Uterus (tissue), 3 donors: ENCODE measurements at regions not wholly inside any gene's neighbourhood (a gene's known extent, or its start where the extent isn't known, plus 50 kb on each side); places are given as distances from the start of the nearest gene placed in this dataset.

Experiments used
- DNase-seq, 2 donors: peaks; one replicate each; pipeline ENCODE4 v3.0.0-alpha.2; 2019 to 2020
- H3K27ac ChIP-seq, 2 donors: fragments of 200-600 bp; sonication (generic); 1 replicate in 1 of 2; 2 replicates in 1 of 2; pipeline ENCODE4 v1.5.1; 2016 to 2018
- H3K27me3 ChIP-seq, 2 donors: fragments of 200-600 bp; sonication (generic); one replicate each; pipeline ENCODE4 v1.5.1; 2018 to 2019; ENCODE audit warnings: control low read depth in 1 of 2
- H3K36me3 ChIP-seq, 2 donors: fragments of 200-600 bp; sonication (generic); one replicate each; pipeline ENCODE4 v1.5.1; 2019; ENCODE audit warnings: control low read depth in 1 of 2
- H3K4me1 ChIP-seq, 2 donors: fragments of 200-600 bp; sonication (generic); one replicate each; pipeline ENCODE4 v1.5.1; 2018 to 2019; ENCODE audit warnings: control low read depth in 1 of 2
- H3K4me3 ChIP-seq, 2 donors: fragments of 200-600 bp; sonication (generic); 1 replicate in 1 of 2; 2 replicates in 1 of 2; pipeline ENCODE4 v1.5.1; 2018 to 2019; ENCODE audit warnings: mild to moderate bottlenecking in 1 of 2
- H3K9me3 ChIP-seq, 2 donors: fragments of 200-600 bp; sonication (generic); one replicate each; pipeline ENCODE4 v1.5.1; 2019; ENCODE audit warnings: control low read depth in 1 of 2
- POLR2A ChIP-seq, 2 donors: fragments of 450-650 bp; IDR thresholded peaks; one replicate each; pipeline ENCODE4 v1.6.1; 2016; ENCODE audit warnings: antibody characterized with exemption in 2 of 2, mild to moderate bottlenecking in 1 of 2, moderate library complexity in 1 of 2
- intact Hi-C: fragments of 100-400 bp; cut with DNase I; formaldehyde crosslinking; loops from one replicate; pipeline ENCODE4 v1.15.1; 2023; ENCODE audit warnings: low total_unique reads
- TF ChIP-seq, protein P1 (sequence below), 4 experiments: fragments of 200-600 bp in 2 of 4; fragments of 450-650 bp in 2 of 4; sonication (generic) in 2 of 4; IDR thresholded peaks; one replicate each; pipeline ENCODE4 v1.5.1; 2016 to 2019; ENCODE audit warnings: antibody characterized with exemption in 4 of 4, mild to moderate bottlenecking in 2 of 4, moderate library complexity in 1 of 4
- donor health status: DM: yes; HTN: yes; CAD: no.

DNA sequence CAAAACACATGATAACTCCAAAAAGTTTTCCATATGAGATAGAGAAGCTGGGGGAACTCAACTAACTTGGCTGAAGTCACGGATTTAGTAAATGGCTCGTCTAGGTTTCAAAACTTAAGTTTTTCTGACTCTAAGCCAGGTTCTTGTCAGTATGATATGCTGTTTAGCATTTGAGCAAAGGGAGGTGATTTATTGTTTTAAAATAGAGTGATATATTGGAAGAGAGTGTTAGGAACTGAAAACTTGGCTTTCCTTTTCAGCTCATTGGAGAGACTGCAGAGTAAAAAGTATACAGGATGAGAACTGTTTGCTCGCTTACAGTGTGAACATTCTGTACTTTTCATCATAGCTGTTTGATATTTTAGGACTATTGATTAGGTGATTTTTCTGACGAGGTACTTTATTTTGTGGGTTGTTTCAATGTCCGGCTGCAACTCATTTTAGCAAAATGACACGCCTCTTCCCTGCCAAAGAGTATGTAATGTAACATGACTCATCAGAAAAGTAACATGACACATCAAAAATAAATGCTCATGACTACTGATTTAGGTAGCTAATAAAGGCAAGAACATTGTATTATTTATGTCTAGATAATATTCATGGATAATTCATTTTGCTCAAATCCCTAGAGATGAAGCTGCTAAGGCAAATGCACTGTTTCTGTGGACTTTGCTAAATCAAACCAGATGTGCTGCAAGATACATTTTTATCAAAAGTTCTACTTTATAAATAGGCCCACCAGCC is 355.1 kb downstream of the GPATCH2 start:
- intact Hi-C loops = no loop called here
- no peaks in the 10 kb centered on the region for H3K27me3 ChIP-seq
- TF ChIP-seq POLR2A (IDR thresholded peaks at IDR 0.05) = no peak
- TF ChIP-seq, protein P1, sequence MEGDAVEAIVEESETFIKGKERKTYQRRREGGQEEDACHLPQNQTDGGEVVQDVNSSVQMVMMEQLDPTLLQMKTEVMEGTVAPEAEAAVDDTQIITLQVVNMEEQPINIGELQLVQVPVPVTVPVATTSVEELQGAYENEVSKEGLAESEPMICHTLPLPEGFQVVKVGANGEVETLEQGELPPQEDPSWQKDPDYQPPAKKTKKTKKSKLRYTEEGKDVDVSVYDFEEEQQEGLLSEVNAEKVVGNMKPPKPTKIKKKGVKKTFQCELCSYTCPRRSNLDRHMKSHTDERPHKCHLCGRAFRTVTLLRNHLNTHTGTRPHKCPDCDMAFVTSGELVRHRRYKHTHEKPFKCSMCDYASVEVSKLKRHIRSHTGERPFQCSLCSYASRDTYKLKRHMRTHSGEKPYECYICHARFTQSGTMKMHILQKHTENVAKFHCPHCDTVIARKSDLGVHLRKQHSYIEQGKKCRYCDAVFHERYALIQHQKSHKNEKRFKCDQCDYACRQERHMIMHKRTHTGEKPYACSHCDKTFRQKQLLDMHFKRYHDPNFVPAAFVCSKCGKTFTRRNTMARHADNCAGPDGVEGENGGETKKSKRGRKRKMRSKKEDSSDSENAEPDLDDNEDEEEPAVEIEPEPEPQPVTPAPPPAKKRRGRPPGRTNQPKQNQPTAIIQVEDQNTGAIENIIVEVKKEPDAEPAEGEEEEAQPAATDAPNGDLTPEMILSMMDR (IDR thresholded peaks at IDR 0.05) = no peak
- H3K27ac ChIP-seq = no peak overlapping the region
- no peaks in the 10 kb centered on the region for H3K36me3 ChIP-seq
- DNase-seq = no peak
- H3K9me3 ChIP-seq = no peaks in the 10 kb centered on the region
- no peaks in the 10 kb centered on the region for H3K4me1 ChIP-seq
- no peak overlapping the region for H3K4me3 ChIP-seq

DNA sequence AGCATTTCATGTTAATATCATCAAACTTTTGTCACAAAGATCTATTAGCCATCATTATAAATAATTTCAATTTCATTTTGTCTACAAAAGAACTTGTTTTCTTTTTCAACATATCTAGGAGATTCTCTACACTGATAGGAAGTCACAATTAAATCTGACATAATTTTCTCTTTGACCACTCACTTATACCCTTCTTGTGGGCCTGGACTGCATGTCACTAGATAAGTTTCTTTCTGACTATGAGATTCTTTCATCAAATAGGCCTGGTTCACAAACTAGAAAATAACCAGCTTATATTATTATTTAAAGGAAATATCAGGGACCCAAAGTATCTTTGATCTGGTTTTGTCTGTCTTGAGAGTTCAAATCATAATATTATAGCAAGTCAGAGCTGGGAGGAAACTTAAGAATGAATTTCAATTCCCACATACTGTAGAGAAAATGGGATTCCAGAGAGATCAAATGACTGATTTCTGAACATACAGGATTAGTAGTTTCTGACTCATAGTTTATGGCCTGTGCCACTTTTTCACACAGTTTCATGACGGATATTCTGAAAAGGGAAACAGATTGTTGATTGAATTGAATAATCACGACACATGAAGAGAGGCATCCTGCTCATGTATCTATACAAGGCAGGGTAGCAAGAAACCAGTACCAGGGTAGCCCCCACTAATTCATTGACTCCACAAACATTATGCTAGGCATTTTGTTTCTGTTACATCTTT is 355.8 kb downstream of the GPATCH2 start:
- no peak overlapping the region for H3K27ac ChIP-seq
- no peaks in the 10 kb centered on the region for H3K27me3 ChIP-seq
- no peaks in the 10 kb centered on the region for H3K9me3 ChIP-seq
- no peak overlapping the region for H3K4me3 ChIP-seq
- TF ChIP-seq, protein P1 (IDR thresholded peaks at IDR 0.05) = no peak
- TF ChIP-seq POLR2A (IDR thresholded peaks at IDR 0.05) = no peak
- no peaks in the 10 kb centered on the region for H3K36me3 ChIP-seq
- no peaks in the 10 kb centered on the region for H3K4me1 ChIP-seq
- DNase-seq = no peak
- intact Hi-C loops = no loop called here

DNA sequence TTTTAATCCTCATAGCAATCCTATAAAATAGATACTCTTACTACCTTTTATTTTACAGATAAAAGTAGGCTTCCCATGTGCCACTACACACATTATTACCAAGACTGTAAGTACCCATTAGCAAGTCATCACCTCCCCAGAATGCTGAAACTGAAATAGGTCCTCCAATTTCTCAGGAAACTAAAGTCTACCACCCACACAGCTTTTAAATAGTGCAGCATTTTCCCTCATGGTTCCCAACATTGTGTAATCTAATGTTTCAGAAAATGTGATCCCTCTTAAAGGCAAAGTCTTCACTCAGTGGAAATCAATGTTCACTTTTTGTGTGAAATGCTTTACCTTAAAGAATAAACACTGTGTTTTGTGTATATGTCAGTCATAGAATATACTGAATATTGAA is 356.5 kb downstream of the GPATCH2 start:
- H3K9me3 ChIP-seq = no peaks in the 10 kb centered on the region
- intact Hi-C loops = no loop called here
- no peaks in the 10 kb centered on the region for H3K4me1 ChIP-seq
- no peaks in the 10 kb centered on the region for H3K36me3 ChIP-seq
- H3K27me3 ChIP-seq = no peaks in the 10 kb centered on the region
- no peak overlapping the region for H3K27ac ChIP-seq
- no peak for DNase-seq
- no peak overlapping the region for H3K4me3 ChIP-seq
- TF ChIP-seq, protein P1 (IDR thresholded peaks at IDR 0.05) = no peak
- TF ChIP-seq POLR2A (IDR thresholded peaks at IDR 0.05) = no peak

DNA sequence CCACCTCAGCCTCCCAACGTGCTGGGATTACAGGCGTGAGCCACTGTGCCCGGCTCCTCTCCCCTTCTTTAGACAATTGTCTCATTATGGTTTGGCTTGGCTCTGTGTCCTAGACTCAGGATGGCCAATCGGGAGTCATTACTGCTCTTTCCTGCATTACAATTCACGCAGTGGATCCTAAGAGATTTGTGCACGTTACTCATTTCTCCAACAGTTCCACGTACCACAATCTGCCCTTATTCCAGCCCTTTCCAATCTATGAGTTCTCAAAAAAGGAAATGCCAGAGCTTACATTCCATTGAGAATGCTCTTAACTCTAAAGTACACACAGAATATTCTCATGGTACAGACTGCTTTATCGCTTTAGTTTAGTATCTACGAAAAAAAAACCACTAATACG is 357.0 kb downstream of the GPATCH2 start:
- no peak overlapping the region for H3K4me3 ChIP-seq
- H3K36me3 ChIP-seq = no peaks in the 10 kb centered on the region
- TF ChIP-seq POLR2A (IDR thresholded peaks at IDR 0.05) = no peak
- TF ChIP-seq, protein P1 (IDR thresholded peaks at IDR 0.05) = no peak
- no peaks in the 10 kb centered on the region for H3K4me1 ChIP-seq
- H3K27me3 ChIP-seq = no peaks in the 10 kb centered on the region
- intact Hi-C loops = no loop called here
- DNase-seq = no peak
- H3K27ac ChIP-seq = no peak overlapping the region
- H3K9me3 ChIP-seq = no peaks in the 10 kb centered on the region

DNA sequence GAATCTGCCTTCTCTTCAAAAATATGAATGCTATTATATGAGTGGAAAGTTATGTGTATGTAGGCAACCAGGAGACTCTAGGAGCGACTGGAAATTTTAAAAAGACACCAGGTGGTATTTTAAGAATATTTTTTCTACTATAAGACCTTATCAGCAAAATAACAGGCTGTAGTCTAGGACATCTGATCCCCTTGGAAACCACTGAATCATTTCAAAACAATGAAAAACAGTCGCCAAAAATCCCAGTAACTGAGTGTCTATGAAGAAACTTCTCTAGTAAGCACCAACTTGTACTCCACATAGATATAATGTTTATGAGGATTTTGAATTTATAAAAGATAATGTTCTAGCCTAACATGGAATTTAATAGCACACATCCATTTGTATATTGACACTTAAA is 358.5 kb downstream of the GPATCH2 start:
- H3K9me3 ChIP-seq = no peaks in the 10 kb centered on the region
- no peaks in the 10 kb centered on the region for H3K4me1 ChIP-seq
- H3K4me3 ChIP-seq = no peak overlapping the region
- H3K36me3 ChIP-seq = no peaks in the 10 kb centered on the region
- no peak for TF ChIP-seq POLR2A (IDR thresholded peaks at IDR 0.05)
- TF ChIP-seq, protein P1 (IDR thresholded peaks at IDR 0.05) = no peak
- intact Hi-C loops = no loop called here
- DNase-seq = no peak
- H3K27me3 ChIP-seq = no peaks in the 10 kb centered on the region
- H3K27ac ChIP-seq = no peak overlapping the region
